GM18519 (cell line): ENCODE measurements at regions not wholly inside any gene's neighbourhood (a gene's known extent, or its start where the extent isn't known, plus 50 kb on each side); places are given as distances from the start of the nearest gene placed in this dataset.
"Not testable (repeated sequence)": the region's sequence is repeated elsewhere in the genome, so short reads cannot be mapped to it uniquely, and the experiment has no call there.

Experiments used
- ATAC-seq: cut with Tn5 transposase; IDR thresholded peaks from one replicate; pipeline ENCODE4 v1.9.1; 2021; ENCODE audit warnings: mild to moderate bottlenecking, moderate library complexity; ENCODE audit not compliant: unreplicated experiment, low FRiP score

- ATAC-seq, result no peak
Observed at GRCh38 chr2:16416651-16417050, 249.0 kb downstream of the CYRIA start.

- not testable (repeated sequence) for ATAC-seq
Observed at GRCh38 chr2:16415861-16416260, 249.8 kb downstream of the CYRIA start.

GRCh38 chr2:16413947-16414346 lies 251.7 kb downstream of the CYRIA start:
- no peak for ATAC-seq

- ATAC-seq, result no peak
Observed at GRCh38 chr2:16413285-16413684, 252.3 kb downstream of the CYRIA start.

GRCh38 chr2:16412321-16413030 lies 253.2 kb downstream of the CYRIA start:
- no peak for ATAC-seq

- ATAC-seq, result no peak
Observed at GRCh38 chr2:16411788-16412187, 253.8 kb downstream of the CYRIA start.

GRCh38 chr2:16409849-16410248 lies 255.8 kb downstream of the CYRIA start:
- ATAC-seq, result no peak

- ATAC-seq, result no peak
Observed at GRCh38 chr2:16409006-16409390, 256.6 kb downstream of the CYRIA start.

GRCh38 chr2:16408331-16409005 lies 257.2 kb downstream of the CYRIA start:
- no peak for ATAC-seq

- ATAC-seq, result no peak
Observed at GRCh38 chr2:16407358-16407757, 258.3 kb downstream of the CYRIA start.

- no peak for ATAC-seq
Observed at GRCh38 chr2:16406496-16407289, 258.9 kb downstream of the CYRIA start.

GRCh38 chr2:16405551-16405950 lies 260.1 kb downstream of the CYRIA start:
- ATAC-seq, result no peak

GRCh38 chr2:16404551-16405300 lies 260.9 kb downstream of the CYRIA start:
- no peak for ATAC-seq

GRCh38 chr2:16404146-16404545 lies 261.5 kb downstream of the CYRIA start:
- ATAC-seq, result no peak

- ATAC-seq, result no peak
Observed at GRCh38 chr2:16402891-16403290, 262.7 kb downstream of the CYRIA start.

- ATAC-seq, result no peak
Observed at GRCh38 chr2:16401761-16402300, 263.8 kb downstream of the CYRIA start.

GRCh38 chr2:16400127-16400623 lies 265.5 kb downstream of the CYRIA start:
- no peak for ATAC-seq

- no peak for ATAC-seq
Observed at GRCh38 chr2:16398486-16399043, 267.1 kb downstream of the CYRIA start.

GRCh38 chr2:16397681-16398475 lies 267.8 kb downstream of the CYRIA start:
- ATAC-seq, result no peak
